Heart left ventricle (tissue), 16 donors: ENCODE measurements at regions not wholly inside any gene's neighbourhood (a gene's known extent, or its start where the extent isn't known, plus 50 kb on each side); places are given as distances from the start of the nearest gene placed in this dataset.

Source experiments
- ATAC-seq, 4 donors: fragments of 200-7000 bp; cut with Tn5 transposase; one replicate each; pipeline ENCODE4 v1.9.1; 2020 to 2022; ENCODE audit warnings: moderate library complexity in 4 of 4, mild to moderate bottlenecking in 3 of 4, moderate number of reproducible peaks in 1 of 4
- DNase-seq, 5 donors: peaks; one replicate each; pipeline ENCODE4 v3.0.0-alpha.2; 2020
- H3K27ac ChIP-seq, 12 donors: fragments of 200-600 bp; sonication (generic) in 4 of 12; one replicate each; pipeline versions ENCODE4 v1.5.0 to v1.8.0; 2016 to 2022; ENCODE audit warnings: mild to moderate bottlenecking in 2 of 12
- H3K27me3 ChIP-seq, 9 donors: fragments of 200-600 bp; sonication (generic) in 2 of 9; one replicate each; pipeline versions ENCODE4 v1.5.1 to v1.8.0; 2016 to 2022; ENCODE audit warnings: mild to moderate bottlenecking in 3 of 9
- H3K36me3 ChIP-seq, 9 donors: fragments of 200-600 bp; sonication (generic) in 2 of 9; one replicate each; pipeline versions ENCODE4 v1.5.0 to v1.8.0; 2018 to 2022; ENCODE audit warnings: mild to moderate bottlenecking in 2 of 9
- H3K4me1 ChIP-seq, 12 donors: fragments of 200-600 bp; sonication (generic) in 4 of 12; one replicate each; pipeline versions ENCODE4 v1.5.0 to v1.8.0; 2016 to 2022; ENCODE audit warnings: mild to moderate bottlenecking in 3 of 12
- H3K4me3 ChIP-seq, 12 donors: fragments of 200-600 bp; sonication (generic) in 4 of 12; one replicate each; pipeline versions ENCODE4 v1.5.0 to v1.8.0; 2017 to 2022; ENCODE audit warnings: mild to moderate bottlenecking in 9 of 12, moderate library complexity in 4 of 12
- H3K9me3 ChIP-seq, 12 donors: fragments of 200-600 bp; sonication (generic) in 4 of 12; one replicate each; pipeline versions ENCODE4 v1.5.0 to v1.8.0; 2016 to 2022; ENCODE audit warnings: mild to moderate bottlenecking in 1 of 12
- CTCF ChIP-seq, 12 donors: fragments of 200-600 bp; sonication (generic) in 4 of 12; IDR thresholded peaks; one replicate each; pipeline versions ENCODE4 v1.5.0 to v1.8.0; 2018 to 2022; ENCODE audit warnings: antibody characterized with exemption in 12 of 12, mild to moderate bottlenecking in 5 of 12
- POLR2A ChIP-seq, 2 donors: fragments of 450-650 bp; IDR thresholded peaks; one replicate each; pipeline ENCODE4 v1.6.1; 2017; ENCODE audit warnings: antibody characterized with exemption in 2 of 2, mild to moderate bottlenecking in 2 of 2, moderate library complexity in 2 of 2
- WGBS, 4 donors: extraction: QIAGEN DNeasy Blood & Tissue Kit in 2 of 4; methylation state at CpG; one replicate each; pipeline versions ENCODE4 v1.1.5 to v1.1.7; 2013 to 2018; 5-methylcytosine and 5-hydroxymethylcytosine counted together
- intact Hi-C, 10 donors: fragments of 100-400 bp; cut with DNase I; formaldehyde crosslinking; loops; one replicate each; pipeline versions ENCODE4 v1.11.1 to v1.14.2; 2022
- donor health status: ischemic (EF 13 %, LVEDD 7.1; RV severe dilation, severe dysfunction).
- donor health status: healthy with polysubstance abuse.
- donor health status: DM: no; HTN: yes; CAD: no.
- donor health status: DM: no; HTN: no; CAD: no.
- donor health status: ischemic (EF 25% LVEDD 6.9; RV normal size, moderate dysfunction).
- donor health status: ischemic (EF 25% LVEDD 5.7; RV mildly dilated, moderate dysfunction).
- donor health status: healthy.
- donor health status: DM: yes; HTN: yes; CAD: no.
- donor health status: ischemic (EF 35%, LVEDD 5.7; RV mildly dilated, moderate dysfunction).
- donor health status: nonischemic (EF 11% LVEDD 7.7; RV severe dilation, severe dysfunction).
- donor health status: DM: yes; HTN: yes; CAD: no.
- donor health status: PGD.
- donor health status: ischemic (EF 29% LVEDD 5.4; RV normal size, mild dysfunction).
- donor health status: nonischemic (EF 23%, LVEDD 6.1; RV moderate dilation, normal function).

- no peak for DNase-seq
- TF ChIP-seq CTCF (IDR thresholded peaks at IDR 0.05) (no peak), POLR2A (IDR thresholded peaks at IDR 0.05) (no peak)
- Histone ChIP-seq H3K4me3 (no peak overlapping the region), H3K27ac (no peak overlapping the region), H3K36me3 (no peaks in the 10 kb centered on the region), H3K27me3 (no peaks in the 10 kb centered on the region), H3K4me1 (peaks cover 0 to 3% (median 0%) of the 10 kb centered on the region in 12 donors), H3K9me3 (no peaks in the 10 kb centered on the region)
- intact Hi-C loops, result no loop called here
- no peak for ATAC-seq
- 72 to 81% (median 77%) methylated on average over 3 of the region's 3 CpGs for whole genome bisulfite sequencing, 4 donors
These were observed 93.0 kb upstream of the SMLR1 start for GRCh38 chr6:130734161-130734560.

GRCh38 chr6:130740308-130740707, 86.9 kb upstream of the SMLR1 start:
- Histone ChIP-seq H3K4me1 (no peaks in the 10 kb centered on the region), H3K36me3 (no peaks in the 10 kb centered on the region), H3K4me3 (no peak overlapping the region), H3K27me3 (peaks cover 0 to 3% (median 0%) of the 10 kb centered on the region in 9 donors), H3K27ac (no peak overlapping the region), H3K9me3 (no peaks in the 10 kb centered on the region)
- no peak for TF ChIP-seq POLR2A (IDR thresholded peaks at IDR 0.05)
- no peak for TF ChIP-seq CTCF (IDR thresholded peaks at IDR 0.05)
- intact Hi-C loops, result no loop called here
- DNase-seq, result no peak
- ATAC-seq, result no peak

GRCh38 chr6:130742131-130742681, 85.0 kb upstream of the SMLR1 start:
- intact Hi-C loops, result no loop called here
- no peaks in the 10 kb centered on the region for H3K36me3 ChIP-seq

GRCh38 chr6:130743175-130743574, 84.0 kb upstream of the SMLR1 start:
- Histone ChIP-seq H3K4me3 (no peak overlapping the region), H3K27me3 (peaks cover 0 to 3% (median 0%) of the 10 kb centered on the region in 9 donors), H3K36me3 (no peaks in the 10 kb centered on the region), H3K27ac (no peak overlapping the region), H3K4me1 (no peaks in the 10 kb centered on the region), H3K9me3 (peaks cover 0 to 4% (median 0%) of the 10 kb centered on the region in 12 donors)
- ATAC-seq (no peak), DNase-seq (no peak)
- intact Hi-C loops, result no loop called here
- WGBS, 4 donors, result 25 to 59% (median 44%) methylated on average over 2 of the region's 2 CpGs
- TF ChIP-seq CTCF (IDR thresholded peaks at IDR 0.05) (no peak), POLR2A (IDR thresholded peaks at IDR 0.05) (no peak)

More at GRCh38 chr6:130742131-130742681, 85.0 kb upstream of the SMLR1 start:
- WGBS, 4 donors, result 71 to 76% (median 74%) methylated on average over 7 of the region's 7 CpGs
- Histone ChIP-seq H3K27me3 (peaks cover 0 to 3% (median 0%) of the 10 kb centered on the region in 9 donors), H3K4me3 (no peak overlapping the region), H3K4me1 (no peaks in the 10 kb centered on the region), H3K9me3 (no peaks in the 10 kb centered on the region), H3K27ac (no peak overlapping the region)
- DNase-seq, result no peak
- ATAC-seq, result no peak
- TF ChIP-seq CTCF (IDR thresholded peaks at IDR 0.05) (no peak), POLR2A (IDR thresholded peaks at IDR 0.05) (no peak)
